GM12878 (cell line): ENCODE measurements at regions not wholly inside any gene's neighbourhood (a gene's known extent, or its start where the extent isn't known, plus 50 kb on each side); places are given as distances from the start of the nearest gene placed in this dataset.

ENCODE experiments used
- ATAC-seq: fragments of 200-7000 bp; cut with Tn5 transposase; 3 replicates; pipeline ENCODE4 v1.9.1; 2020; ENCODE audit warnings: mild to moderate bottlenecking, moderate library complexity
- BruUV-seq: library from RNA; stranded (reverse); fragments of 400-500 nt; replicated peaks from 2 replicates; lab custom pipeline; 2021; lab: Mats Ljungman, UMichigan
- CTCF ChIA-PET: fragments of 300-600 bp; sonication (Branson Sonifier 250); formaldehyde crosslinking; extraction: SDS; loops from one replicate; lab custom pipeline; 2021; ENCODE audit warnings: inconsistent platforms; lab: Yijun Ruan, JAX
- POLR2A ChIA-PET: fragments of 350-600 bp; formaldehyde crosslinking; extraction: SDS; loops from one replicate; lab custom pipeline; 2021; ENCODE audit warnings: inconsistent platforms; lab: Charles Lee
- RAD21 ChIA-PET: fragments of 300-600 bp; sonication (Branson Sonifier 250); formaldehyde crosslinking; loops from one replicate; lab custom pipeline; 2023; ENCODE audit warnings: antibody characterized with exemption; ENCODE audit not compliant: unreplicated experiment; lab: Charles Lee
- SMC1A ChIA-PET: fragments of 300-600 bp; sonication (Branson Sonifier 250); formaldehyde crosslinking; loops from one replicate; lab custom pipeline; 2023; ENCODE audit not compliant: unreplicated experiment, uncharacterized antibody; lab: Charles Lee
- DNase-seq: peaks from one replicate; pipeline ENCODE4 v3.0.0-alpha.2; 2011; ENCODE audit warnings: low read depth, low spot score
- FAIRE-seq: peaks from 3 replicates; lab custom pipeline; 2011; peaks lifted over from hg19 to GRCh38; lab: Jason Lieb, UNC
- H2AFZ ChIP-seq: 2 replicates; pipeline ENCODE4 v1.6.0; 2011; ENCODE audit warnings: low read depth, low read length, control low read depth; ENCODE audit not compliant: control insufficient read depth
- H3K27ac ChIP-seq: 2 replicates; pipeline ENCODE4 v1.5.1; 2011; ENCODE audit warnings: control low read depth; ENCODE audit not compliant: control insufficient read depth, insufficient read depth
- H3K27me3 ChIP-seq, 2 experiments: replicated peaks in 1 of 2; 2 replicates each; pipeline versions ENCODE4 v1.6.0 to v1.6.1; 2011; ENCODE audit warnings: low read length in 1 of 2; ENCODE audit not compliant: control insufficient read depth in 2 of 2, insufficient read depth in 2 of 2
- H3K36me3 ChIP-seq, 2 experiments: 2 replicates each; pipeline ENCODE4 v1.5.1; 2011; ENCODE audit warnings: low read length in 1 of 2; ENCODE audit not compliant: control insufficient read depth in 2 of 2, insufficient read depth in 2 of 2
- H3K4me1 ChIP-seq: 2 replicates; pipeline ENCODE4 v1.6.1; 2011; ENCODE audit warnings: mild to moderate bottlenecking, low read length, moderate library complexity, mixed read lengths; ENCODE audit not compliant: control insufficient read depth, insufficient read depth
- H3K4me2 ChIP-seq: 2 replicates; pipeline ENCODE4 v1.6.0; 2011; ENCODE audit warnings: control low read depth; ENCODE audit not compliant: control insufficient read depth, insufficient read depth
- H3K4me3 ChIP-seq: fragments of 200-600 bp; sonication (generic); 2 replicates; pipeline ENCODE4 v1.5.1; 2016
- H3K79me2 ChIP-seq: 2 replicates; pipeline ENCODE4 v1.6.0; 2011; ENCODE audit warnings: low read length; ENCODE audit not compliant: control insufficient read depth, insufficient read depth
- H3K9ac ChIP-seq: 2 replicates; pipeline ENCODE4 v1.8.0; 2011; ENCODE audit warnings: low read length, control low read depth, mixed read lengths; ENCODE audit not compliant: control insufficient read depth, insufficient read depth
- H3K9me3 ChIP-seq: replicated peaks from 3 replicates; pipeline ENCODE4 v1.5.1; 2011; ENCODE audit warnings: mild to moderate bottlenecking, low read length; ENCODE audit not compliant: control insufficient read depth, insufficient read depth
- H4K20me1 ChIP-seq: 2 replicates; pipeline ENCODE4 v1.6.0; 2011; ENCODE audit not compliant: control insufficient read depth, insufficient read depth
- ASH2L ChIP-seq: fragments of 300-600, 200-600 bp; sonication (generic); IDR thresholded peaks from 2 replicates; pipeline ENCODE4 v1.6.1; 2017; ENCODE audit warnings: low read depth, mild to moderate bottlenecking, borderline replicate concordance
- BMI1 ChIP-seq: fragments of 450-650 bp; IDR thresholded peaks from 2 replicates; pipeline ENCODE4 v1.6.1; 2016; ENCODE audit warnings: mild to moderate bottlenecking, moderate library complexity, borderline replicate concordance
- CUX1 ChIP-seq: IDR thresholded peaks from 2 replicates; pipeline ENCODE4 v1.6.1; 2012; ENCODE audit warnings: improper control_type of control experiment, low read depth, low read length; ENCODE audit not compliant: insufficient replicate concordance
- ESRRA ChIP-seq: IDR thresholded peaks from 2 replicates; pipeline ENCODE4 v1.6.1; 2012; ENCODE audit warnings: mild to moderate bottlenecking, low read length, improper control_type of control experiment
- GABPA ChIP-seq: IDR thresholded peaks from 2 replicates; pipeline ENCODE4 v1.6.1; 2014; ENCODE audit warnings: antibody characterized with exemption, low read depth, mild to moderate bottlenecking, inconsistent platforms
- NR2C1 ChIP-seq: fragments of 450-650 bp; IDR thresholded peaks from 2 replicates; pipeline ENCODE4 v1.6.1; 2017; ENCODE audit warnings: antibody characterized with exemption, mild to moderate bottlenecking, moderate library complexity
- POU2F2 ChIP-seq: IDR thresholded peaks from 3 replicates; pipeline ENCODE4 v1.6.1; 2011; ENCODE audit warnings: low read depth, mild to moderate bottlenecking, low read length, borderline replicate concordance
- STAT1 ChIP-seq: fragments of 450-650 bp; conservative IDR thresholded peaks from 2 replicates; pipeline ENCODE4 v1.6.1; 2014; ENCODE audit warnings: antibody characterized with exemption, mild to moderate bottlenecking
- SUPT20H ChIP-seq: IDR thresholded peaks from 2 replicates; pipeline ENCODE4 v1.6.1; 2011; ENCODE audit warnings: low read depth, mild to moderate bottlenecking, low read length, moderate library complexity, borderline replicate concordance; ENCODE audit not compliant: control insufficient read depth
- TCF12 ChIP-seq: IDR thresholded peaks from 2 replicates; pipeline ENCODE4 v1.6.1; 2011; ENCODE audit warnings: low read depth, mild to moderate bottlenecking, low read length
- USF2 ChIP-seq: IDR thresholded peaks from 2 replicates; pipeline ENCODE4 v1.6.1; 2011; ENCODE audit warnings: low read depth, low read length, improper control_type of control experiment, borderline replicate concordance
- WGBS: methylation state at CpG from one replicate; pipeline ENCODE4 v1.1.6; 2016; ENCODE audit warnings: low lambda C conversion rate; ENCODE audit not compliant: insufficient replicate concordance, insufficient coverage; ENCODE audit errors: missing lambda C conversion rate; 5-methylcytosine and 5-hydroxymethylcytosine counted together
- in situ Hi-C: fragments of 300-500 bp; cut with MboI; formaldehyde crosslinking; loops from 9 replicates; pipeline ENCODE4 v1.14.3; 2018; ENCODE audit warnings: mixed read lengths
- intact Hi-C: fragments of 100-400 bp; cut with micrococcal nuclease; formaldehyde crosslinking; loops from one replicate; pipeline ENCODE4 v1.14.2; 2022; ENCODE audit not compliant: unreplicated experiment
- TF ChIP-seq, protein P1 (sequence below): IDR thresholded peaks from 2 replicates; pipeline ENCODE4 v1.6.1; 2011; ENCODE audit warnings: low read depth, mild to moderate bottlenecking, low read length, moderate library complexity, borderline replicate concordance; ENCODE audit errors: extremely low read depth
- TF ChIP-seq, protein P2 (sequence below): fragments of 450-650 bp; IDR thresholded peaks from 2 replicates; pipeline ENCODE4 v1.6.1; 2014; ENCODE audit warnings: mild to moderate bottlenecking

- DNase-seq (no peak), ATAC-seq (no peak), FAIRE-seq (no peak)
- intact Hi-C loops = no loop called here
- Histone ChIP-seq H3K79me2 (no peaks in the 10 kb centered on the region), H3K27me3 (no peaks in the 10 kb centered on the region; a peak in 2 of 4 replicates), H3K9ac (no peak overlapping the region), H3K4me2 (no peak overlapping the region), H3K4me3 (no peak overlapping the region), H3K9me3 (no peaks in the 10 kb centered on the region), H3K27ac (no peak overlapping the region), H2AFZ (no peak overlapping the region), H4K20me1 (no peaks in the 10 kb centered on the region), H3K36me3 (no peaks in the 10 kb centered on the region), H3K4me1 (no peaks in the 10 kb centered on the region)
- ChIA-PET RAD21 (no interaction called here), POLR2A (no interaction called here), CTCF (interaction anchor here (0.7 kb wide), 1 partner anchor 212 kb away, joined by 4 read pairs; no protein-coding TSS in a partner anchor), SMC1A (no interaction called here)
- no TSS peak for BruUV-seq
- 31% methylated on average over 2 of the region's 2 CpGs for WGBS
- TF ChIP-seq GABPA = no peak
- TF ChIP-seq, protein P1, sequence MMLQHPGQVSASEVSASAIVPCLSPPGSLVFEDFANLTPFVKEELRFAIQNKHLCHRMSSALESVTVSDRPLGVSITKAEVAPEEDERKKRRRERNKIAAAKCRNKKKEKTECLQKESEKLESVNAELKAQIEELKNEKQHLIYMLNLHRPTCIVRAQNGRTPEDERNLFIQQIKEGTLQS = no peak
- TF ChIP-seq CUX1 = no peak
- no peak for TF ChIP-seq NR2C1
- no peak for TF ChIP-seq TCF12
- TF ChIP-seq SUPT20H = no peak
- no peak for TF ChIP-seq STAT1
- no peak for TF ChIP-seq USF2
- no peak for TF ChIP-seq POU2F2
- TF ChIP-seq ASH2L = no peak
- TF ChIP-seq BMI1 = no peak
- TF ChIP-seq ESRRA = no peak
- TF ChIP-seq, protein P2, sequence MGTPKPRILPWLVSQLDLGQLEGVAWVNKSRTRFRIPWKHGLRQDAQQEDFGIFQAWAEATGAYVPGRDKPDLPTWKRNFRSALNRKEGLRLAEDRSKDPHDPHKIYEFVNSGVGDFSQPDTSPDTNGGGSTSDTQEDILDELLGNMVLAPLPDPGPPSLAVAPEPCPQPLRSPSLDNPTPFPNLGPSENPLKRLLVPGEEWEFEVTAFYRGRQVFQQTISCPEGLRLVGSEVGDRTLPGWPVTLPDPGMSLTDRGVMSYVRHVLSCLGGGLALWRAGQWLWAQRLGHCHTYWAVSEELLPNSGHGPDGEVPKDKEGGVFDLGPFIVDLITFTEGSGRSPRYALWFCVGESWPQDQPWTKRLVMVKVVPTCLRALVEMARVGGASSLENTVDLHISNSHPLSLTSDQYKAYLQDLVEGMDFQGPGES = no peak
- in situ Hi-C loops = no loop called here
These were observed 189.7 kb downstream of the TMEM132E start for GRCh38 chr17:34769049-34769448.
